ENCODE measurements at regions not wholly inside any gene's neighbourhood (a gene's known extent, or its start where the extent isn't known, plus 50 kb on each side); places are given as distances from the start of the nearest gene placed in this dataset.
A peak's percentile ranks its signal among the peaks of the same experiment; 100 is the strongest.

- 72 to 89% (median 80%) methylated on average over 8 of the region's 8 CpGs for WGBS, 4 donors
- no peaks in the 10 kb centered on the region for H3K9me3 ChIP-seq (replicated peaks in 1 of 3)
- no peaks in the 10 kb centered on the region for H3K36me3 ChIP-seq (replicated peaks in 1 of 2)
- TF ChIP-seq POLR2A (IDR thresholded peaks at IDR 0.05) (no peak), CTCF (IDR thresholded peaks at IDR 0.05) (no peak)
- intact Hi-C loops (cut with DNase I) = no loop called here
- no peak overlapping the region for H3K27ac ChIP-seq
- DNase-seq = peak in 3 of 7 donors; percentile 27 to 84 (median 29)
- no peaks in the 10 kb centered on the region for H3K27me3 ChIP-seq
- H3K4me1 ChIP-seq (replicated peaks in 1 of 2) = no peaks in the 10 kb centered on the region
- no peak overlapping the region for H3K4me3 ChIP-seq
Observed at GRCh38 chr20:51914758-51915157, 112.4 kb upstream of the SALL4 start.

GRCh38 chr20:51910321-51911050 lies 108.2 kb upstream of the SALL4 start:
- H3K9me3 ChIP-seq (replicated peaks in 1 of 3) = no peaks in the 10 kb centered on the region
- no peaks in the 10 kb centered on the region for H3K36me3 ChIP-seq (replicated peaks in 1 of 2)
- H3K27me3 ChIP-seq = no peaks in the 10 kb centered on the region
- H3K27ac ChIP-seq = no peak overlapping the region
- TF ChIP-seq POLR2A (IDR thresholded peaks at IDR 0.05) (no peak), CTCF (IDR thresholded peaks at IDR 0.05) (no peak)
- 45 to 66% (median 60%) methylated on average over 7 of the region's 7 CpGs for WGBS, 4 donors
- H3K4me1 ChIP-seq (replicated peaks in 1 of 2) = no peaks in the 10 kb centered on the region
- DNase-seq = no peak
- no peak overlapping the region for H3K4me3 ChIP-seq
- intact Hi-C loops (cut with DNase I) = no loop called here

- Histone ChIP-seq H3K4me1 (replicated peaks in 1 of 2) (no peaks in the 10 kb centered on the region), H3K4me3 (no peak overlapping the region), H3K9me3 (replicated peaks in 1 of 3) (no peaks in the 10 kb centered on the region), H3K27ac (no peak overlapping the region), H3K36me3 (replicated peaks in 1 of 2) (no peaks in the 10 kb centered on the region), H3K27me3 (no peaks in the 10 kb centered on the region)
- intact Hi-C loops (cut with DNase I) = no loop called here
- WGBS, 4 donors = 61 to 74% (median 68%) methylated on average over 1 of the region's 1 CpG
- DNase-seq = no peak
- TF ChIP-seq CTCF (IDR thresholded peaks at IDR 0.05) = no peak
- no peak for TF ChIP-seq POLR2A (IDR thresholded peaks at IDR 0.05)
Observed at GRCh38 chr20:51906679-51907078, 104.4 kb upstream of the SALL4 start.

- H3K4me3 ChIP-seq = no peak overlapping the region
- no peaks in the 10 kb centered on the region for H3K4me1 ChIP-seq (replicated peaks in 1 of 2)
Observed at GRCh38 chr20:51906049-51906448, 103.7 kb upstream of the SALL4 start.

More at GRCh38 chr20:51906049-51906448, 103.7 kb upstream of the SALL4 start:
- no peaks in the 10 kb centered on the region for H3K36me3 ChIP-seq (replicated peaks in 1 of 2)
- H3K27me3 ChIP-seq = no peaks in the 10 kb centered on the region
- DNase-seq = no peak
- no peaks in the 10 kb centered on the region for H3K9me3 ChIP-seq (replicated peaks in 1 of 3)
- intact Hi-C loops (cut with DNase I) = no loop called here
- TF ChIP-seq POLR2A (IDR thresholded peaks at IDR 0.05) (no peak), CTCF (IDR thresholded peaks at IDR 0.05) (no peak)
- H3K27ac ChIP-seq = no peak overlapping the region
- WGBS, 4 donors = 77 to 90% (median 84%) methylated on average over 6 of the region's 6 CpGs

All from adrenal gland (tissue), 9 donors.